ENCODE measurements at regions not wholly inside any gene's neighbourhood (a gene's known extent, or its start where the extent isn't known, plus 50 kb on each side); places are given as distances from the start of the nearest gene placed in this dataset.

- TF ChIP-seq CTCF (IDR thresholded peaks at IDR 0.05): no peak
- no peak for TF ChIP-seq POLR2A (IDR thresholded peaks at IDR 0.05)
Observed at GRCh38 chr2:56127010-56127409, 56.8 kb upstream of the CCDC85A start.

Measured in testis (tissue), 2 donors.